ENCODE measurements at regions not wholly inside any gene's neighbourhood (a gene's known extent, or its start where the extent isn't known, plus 50 kb on each side); places are given as distances from the start of the nearest gene placed in this dataset.
"Not testable (repeated sequence)": the region's sequence is repeated elsewhere in the genome, so short reads cannot be mapped to it uniquely, and the experiment has no call there.

GRCh38 chr4:49147596-49147995, 161.5 kb downstream of the CWH43 start:
- TF ChIP-seq CTCF (conservative IDR thresholded peaks at IDR 0.05; ENCODE audit: low read depth, low read length); EZH2 (IDR thresholded peaks at IDR 0.05; ENCODE audit: borderline replicate concordance, low read depth, low read length, poor library complexity, severe bottlenecking): not testable (repeated sequence)
